Keratinocyte (primary cell): ENCODE measurements at regions not wholly inside any gene's neighbourhood (a gene's known extent, or its start where the extent isn't known, plus 50 kb on each side); places are given as distances from the start of the nearest gene placed in this dataset.

ENCODE experiments used
- CTCF ChIP-seq, 3 experiments: IDR thresholded peaks in 1 of 3; conservative IDR thresholded peaks in 1 of 3; optimal IDR thresholded peaks in 1 of 3; 2 replicates in 2 of 3; 3 replicates in 1 of 3; pipeline versions ENCODE3 to v1.5.1; 2011; ENCODE audit warnings: low read length in 3 of 3, mild to moderate bottlenecking in 3 of 3, moderate library complexity in 2 of 3, control low read depth in 1 of 3, inconsistent platforms in 1 of 3; ENCODE audit not compliant: insufficient read depth in 2 of 3; ENCODE audit errors: extremely low read depth in 1 of 3
- EZH2 ChIP-seq: IDR thresholded peaks from one replicate; pipeline ENCODE4 v1.6.1; 2012; ENCODE audit warnings: inconsistent platforms, mild to moderate bottlenecking, low read length, moderate library complexity

DNA sequence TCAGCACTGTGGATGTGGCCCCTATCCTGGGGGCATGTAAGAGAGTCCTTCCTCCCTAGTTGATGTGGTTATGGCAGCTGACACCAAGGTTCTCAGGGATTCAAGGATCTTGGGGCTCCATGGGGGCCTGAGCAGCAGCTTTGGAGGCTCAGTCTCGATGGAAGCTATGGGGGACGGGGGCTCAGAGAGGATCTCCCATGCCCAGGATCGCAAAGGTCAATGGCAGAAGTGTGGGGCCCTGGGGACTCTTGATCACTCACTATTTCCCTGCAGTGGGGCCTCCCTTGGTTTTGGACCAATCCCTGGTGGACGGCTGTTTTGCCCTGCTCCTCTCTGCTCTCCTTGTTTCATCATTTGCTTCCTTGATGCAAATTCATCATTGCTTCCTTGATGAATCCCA is 885.9 kb downstream of the CDH8 start:
- TF ChIP-seq CTCF (optimal IDR thresholded peaks at IDR 0.05 in 1 of 3, IDR thresholded peaks at IDR 0.05 in 1 of 3, conservative IDR thresholded peaks at IDR 0.05 in 1 of 3; ENCODE audit: extremely low read depth in 1 of 3, insufficient read depth in 2 of 3, low read length in 3 of 3) (no peak), EZH2 (no peak)
